ENCODE measurements at regions not wholly inside any gene's neighbourhood (a gene's known extent, or its start where the extent isn't known, plus 50 kb on each side); places are given as distances from the start of the nearest gene placed in this dataset.

- TF ChIP-seq NFRKB (IDR thresholded peaks at IDR 0.05) (no peak), ARNT (IDR thresholded peaks at IDR 0.05) (no peak), FOXK2 (IDR thresholded peaks at IDR 0.05) (no peak), ELF4 (IDR thresholded peaks at IDR 0.05) (no peak), SUZ12 (IDR thresholded peaks at IDR 0.05) (no peak), TARDBP (IDR thresholded peaks at IDR 0.05) (no peak), HDGF (IDR thresholded peaks at IDR 0.05; ENCODE audit: borderline replicate concordance) (no peak), FOXM1 (IDR thresholded peaks at IDR 0.05; ENCODE audit: borderline replicate concordance) (no peak), SP1 (IDR thresholded peaks at IDR 0.05) (no peak), CTBP1 (IDR thresholded peaks at IDR 0.05; ENCODE audit: borderline replicate concordance) (no peak), LEF1 (IDR thresholded peaks at IDR 0.05; ENCODE audit: borderline replicate concordance) (no peak)
Measured at GRCh38 chr3:3476669-3477068, 297.2 kb upstream of the CRBN start.
